ENCODE measurements at regions not wholly inside any gene's neighbourhood (a gene's known extent, or its start where the extent isn't known, plus 50 kb on each side); places are given as distances from the start of the nearest gene placed in this dataset.
"Not testable (repeated sequence)": the region's sequence is repeated elsewhere in the genome, so short reads cannot be mapped to it uniquely, and the experiment has no call there.

DNA sequence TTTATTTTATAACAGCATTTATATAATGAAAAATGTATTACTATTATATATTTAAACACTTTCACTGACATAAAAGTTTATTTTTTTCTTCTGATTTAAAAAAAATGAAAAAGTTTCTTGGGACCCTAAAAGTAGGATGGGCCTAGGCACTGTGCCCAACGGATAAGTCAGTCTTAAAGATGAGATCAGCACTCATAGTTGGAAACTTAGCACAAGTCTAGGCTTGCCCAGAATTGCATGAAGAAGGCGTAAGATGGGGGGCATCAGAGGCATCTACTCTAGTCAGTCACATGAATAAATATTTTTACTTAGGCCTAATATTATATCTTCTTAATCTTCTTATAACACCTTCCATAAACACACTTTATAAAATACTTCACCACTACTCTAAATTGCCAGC is 306.7 kb upstream of the GRID2 start:
- DNase-seq (ENCODE audit: low spot score), result no peak

DNA sequence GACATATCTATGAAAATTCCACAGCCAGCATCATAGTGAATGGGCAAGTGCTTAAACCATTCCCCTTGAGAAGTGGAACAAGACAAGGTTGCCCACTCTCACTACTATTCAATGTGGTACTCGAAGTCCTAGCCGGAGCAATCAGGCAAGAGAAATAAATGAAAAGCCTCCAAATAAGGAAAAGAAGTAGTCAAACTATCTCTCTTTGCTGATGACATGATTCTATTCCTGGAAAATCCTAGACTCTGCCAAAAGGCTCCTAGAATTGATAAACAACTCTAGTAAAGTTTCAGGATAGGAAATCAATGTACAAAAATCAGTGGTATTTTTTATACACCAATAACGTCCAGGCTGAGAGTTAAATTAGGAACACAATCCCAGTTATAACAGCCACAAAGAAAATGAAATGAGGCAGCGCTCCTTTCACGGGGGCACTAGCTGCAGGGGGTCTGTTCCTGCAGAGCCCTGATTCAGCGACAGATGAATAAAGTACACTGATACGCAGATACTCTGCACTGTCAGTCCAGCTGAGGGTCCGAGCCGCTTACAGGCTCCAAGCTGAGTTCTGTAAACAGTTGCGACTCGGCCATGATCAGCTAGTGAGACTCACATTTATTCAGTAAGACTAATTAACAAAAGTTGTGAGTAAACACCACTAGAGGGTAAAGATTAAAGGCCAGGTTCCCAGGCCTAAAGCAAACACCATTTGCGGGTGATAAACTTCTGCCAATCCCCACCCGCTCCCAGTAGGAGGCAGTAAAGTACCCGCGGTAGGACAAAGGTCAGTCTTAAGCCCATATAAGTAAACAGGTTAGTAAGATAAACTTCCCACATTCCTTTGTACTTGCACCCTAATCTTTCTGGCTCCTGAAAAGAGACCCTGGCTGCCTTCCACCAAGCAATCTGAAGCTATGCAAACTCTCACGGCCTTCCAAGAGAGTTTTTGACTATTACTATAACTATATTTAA is 290.6 kb upstream of the GRID2 start:
- no peak for DNase-seq (ENCODE audit: low spot score)

DNA sequence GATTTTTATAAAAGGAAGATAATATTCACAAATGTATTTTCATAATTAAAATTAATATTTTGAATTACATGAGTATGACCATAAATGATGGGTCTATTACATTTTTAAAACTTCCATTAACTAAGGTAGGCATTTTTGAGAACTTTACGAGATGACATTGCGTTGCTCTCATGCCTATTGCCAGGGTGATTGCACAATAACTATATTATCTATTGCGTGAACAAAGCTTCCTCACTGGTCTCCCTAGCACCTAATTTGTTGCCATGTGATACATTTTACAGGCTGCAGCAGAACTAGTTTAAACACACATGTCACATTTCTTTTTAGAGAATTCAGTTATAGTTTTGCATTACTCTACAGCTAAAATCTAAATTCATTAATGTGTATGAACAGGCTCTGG is 289.7 kb upstream of the GRID2 start:
- DNase-seq (ENCODE audit: low spot score), result no peak

DNA sequence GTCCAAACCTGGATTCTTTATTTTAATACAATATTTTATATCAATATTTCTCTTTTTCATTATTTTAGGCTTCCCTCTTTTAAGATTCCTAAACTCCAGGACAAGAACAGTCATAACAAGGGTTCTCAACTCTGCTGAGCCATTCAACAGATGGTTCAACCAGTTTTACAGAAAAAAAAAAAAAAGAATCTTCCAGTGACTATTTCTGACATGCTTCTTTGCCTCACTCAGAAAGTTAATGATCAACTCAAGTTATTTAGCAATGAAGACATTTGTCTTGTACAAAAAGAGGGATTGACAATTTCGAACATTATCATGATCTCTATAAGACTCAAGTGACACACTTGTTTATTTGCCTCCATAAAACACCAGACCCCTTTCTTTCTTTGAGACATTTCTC is 282.6 kb upstream of the GRID2 start:
- no peak for DNase-seq (ENCODE audit: low spot score)

DNA sequence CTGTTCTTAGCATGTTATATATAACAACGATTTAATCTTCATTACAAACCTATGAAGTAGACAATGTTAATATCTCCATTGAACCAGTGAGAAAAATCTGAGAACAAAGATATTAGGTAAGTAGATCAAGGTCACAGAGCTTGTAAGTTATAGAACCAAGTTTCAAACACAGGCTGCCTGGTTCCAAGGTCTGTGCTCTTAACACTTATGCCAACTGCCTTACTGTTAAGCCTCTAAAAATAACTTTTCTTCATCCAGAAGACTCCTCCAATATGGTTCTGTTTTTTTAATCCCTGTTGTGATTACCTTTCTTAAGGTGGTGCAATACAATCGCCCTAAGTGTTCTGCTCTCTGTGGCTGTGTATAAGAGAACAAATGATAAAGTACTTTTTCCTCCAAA is 282.0 kb upstream of the GRID2 start:
- no peak for DNase-seq (ENCODE audit: low spot score)

DNA sequence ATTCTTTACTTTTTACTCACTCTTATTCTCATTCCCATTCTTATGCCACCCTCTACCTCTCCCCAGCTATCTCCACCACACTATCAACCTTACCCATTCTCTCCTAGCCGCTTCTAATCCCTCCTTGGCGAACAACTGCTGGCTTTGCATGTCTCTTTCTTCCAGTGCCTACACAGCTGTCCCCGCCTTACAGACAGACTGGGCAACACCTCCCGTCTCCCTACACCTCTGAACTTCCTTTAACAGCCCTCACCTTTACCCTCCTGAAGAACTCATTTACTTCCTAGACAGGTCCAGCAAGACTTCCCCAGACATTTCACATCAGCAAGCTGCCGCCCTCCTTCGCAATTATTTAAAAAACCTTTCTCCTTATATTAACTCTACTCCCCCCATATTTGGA is 274.9 kb upstream of the GRID2 start:
- DNase-seq (ENCODE audit: low spot score), result not testable (repeated sequence)

DNA sequence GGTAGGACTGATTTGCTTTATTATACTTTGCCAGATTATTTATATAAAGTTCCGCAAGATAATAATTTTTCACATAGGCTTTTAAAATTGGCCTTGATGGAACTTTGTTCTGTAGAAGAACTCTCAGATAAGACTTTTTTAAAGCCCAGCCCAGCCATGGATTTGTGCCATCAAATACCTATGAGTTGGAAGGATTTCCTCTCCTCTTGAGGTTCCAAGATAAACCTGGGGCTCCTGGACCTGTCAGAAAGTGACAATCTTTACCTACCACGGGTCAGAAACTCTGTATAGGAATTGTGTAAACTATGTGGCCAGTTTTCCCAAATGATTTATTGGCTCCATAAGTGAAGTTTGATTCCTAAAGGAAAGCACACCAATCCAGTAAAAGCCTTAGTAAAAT is 271.9 kb upstream of the GRID2 start:
- DNase-seq (ENCODE audit: low spot score), result no peak

DNA sequence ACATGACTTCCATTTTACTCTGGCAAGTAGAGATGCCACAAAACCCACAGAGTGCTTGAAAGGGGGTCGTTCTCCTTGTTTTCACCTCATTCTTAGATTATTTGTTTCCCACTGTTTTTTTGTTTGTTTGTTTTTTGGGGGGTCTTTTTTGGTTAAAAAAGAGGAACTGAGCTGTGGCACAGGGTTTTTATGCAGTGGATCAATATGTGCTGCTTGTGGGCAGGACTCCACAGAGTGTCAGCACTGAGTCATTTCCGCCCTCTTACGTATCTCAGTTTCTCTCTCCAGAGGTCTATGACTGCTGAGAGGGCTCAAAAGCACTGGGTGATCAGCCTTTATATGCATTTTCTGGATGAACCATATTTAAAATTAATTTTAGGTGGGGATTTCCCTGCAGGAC is 268.1 kb upstream of the GRID2 start:
- no peak for DNase-seq (ENCODE audit: low spot score)

DNA sequence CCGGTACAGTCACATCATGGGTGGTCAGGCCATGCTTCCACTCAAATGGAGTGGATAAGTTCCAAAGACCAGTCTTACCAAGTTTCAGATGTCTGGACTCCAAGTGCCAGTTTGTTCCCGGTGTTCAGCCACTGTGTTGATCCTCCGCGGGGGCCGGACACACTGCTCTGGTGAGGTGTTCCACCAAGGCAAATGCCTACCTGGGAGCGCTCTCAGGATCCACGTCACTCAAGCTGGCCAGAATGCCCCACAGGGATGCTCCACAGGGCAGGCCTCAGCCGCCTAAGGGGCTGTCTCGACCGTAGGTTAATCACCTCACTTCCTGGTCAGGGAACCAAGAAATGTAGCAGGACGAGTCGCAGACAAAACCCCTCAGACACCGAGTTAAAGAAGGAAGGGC is 258.0 kb upstream of the GRID2 start:
- no peak for DNase-seq (ENCODE audit: low spot score)

DNA sequence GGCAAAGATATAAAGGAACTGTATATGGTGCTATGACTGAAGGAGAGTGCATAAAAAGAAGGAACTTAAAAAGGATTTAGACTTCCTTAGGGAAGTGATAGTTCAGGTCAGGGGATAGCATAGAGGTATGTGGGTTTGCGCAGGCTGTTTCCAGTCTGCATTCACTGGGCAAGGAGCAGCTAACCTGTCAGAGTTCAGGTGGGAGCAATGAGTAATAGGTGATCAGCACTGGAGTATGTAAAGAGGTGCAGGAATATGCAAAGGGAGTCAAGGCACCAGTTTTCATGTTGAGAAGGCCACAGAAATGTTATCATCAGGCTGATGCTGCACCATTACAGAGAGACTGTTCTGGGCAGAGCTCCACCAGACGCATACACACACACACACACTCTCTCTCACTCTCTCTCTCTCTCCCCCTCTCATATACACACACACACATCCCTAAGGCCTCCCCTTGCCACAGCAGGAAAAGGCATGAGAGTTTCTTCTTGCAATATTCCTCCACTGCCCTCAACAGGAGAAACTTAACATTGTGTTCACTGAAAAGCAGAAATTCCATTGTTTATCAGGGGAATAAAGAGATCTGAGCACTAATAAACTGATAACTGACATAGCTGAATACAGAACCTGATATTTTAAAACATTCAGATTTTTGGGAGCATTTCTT is 256.4 kb upstream of the GRID2 start:
- no peak for DNase-seq (ENCODE audit: low spot score)

DNA sequence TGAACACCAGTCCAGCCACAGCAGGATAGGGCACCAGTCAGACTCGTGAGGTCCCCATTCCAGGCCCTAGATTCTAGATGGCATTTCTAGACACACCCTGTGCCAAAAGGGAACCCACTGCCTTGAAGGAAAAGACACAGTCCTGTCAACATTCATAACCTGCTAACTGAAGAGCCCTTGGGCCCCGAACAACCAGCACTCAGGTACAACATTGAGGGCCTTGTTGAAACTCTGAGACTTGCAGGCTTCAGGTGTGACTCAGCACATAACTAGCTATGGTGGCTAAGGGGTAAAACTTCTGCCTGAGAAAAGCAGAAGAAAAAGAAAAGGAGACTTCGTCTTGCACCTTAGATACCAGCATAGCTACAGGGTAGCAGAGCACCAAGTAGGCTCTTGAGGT is 252.9 kb upstream of the GRID2 start:
- DNase-seq (ENCODE audit: low spot score), result no peak

DNA sequence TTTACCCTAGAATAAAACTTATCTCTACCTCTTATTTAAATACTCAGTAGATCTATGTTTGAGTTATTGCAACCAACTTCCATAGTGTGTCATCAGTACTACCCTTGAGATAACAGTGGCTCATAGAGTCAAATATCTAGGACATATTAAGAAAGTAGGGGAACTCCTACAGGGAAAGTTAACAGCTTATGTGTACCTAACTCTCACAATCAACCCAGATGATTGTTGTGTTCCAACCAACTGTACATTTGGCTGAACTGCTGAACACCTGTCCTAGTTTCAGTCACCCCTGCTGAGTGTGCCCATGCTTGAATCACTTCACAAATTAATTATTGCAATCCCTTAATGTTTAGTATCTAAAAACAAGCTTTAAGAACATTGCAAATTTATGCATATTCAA is 244.2 kb upstream of the GRID2 start:
- no peak for DNase-seq (ENCODE audit: low spot score)

DNA sequence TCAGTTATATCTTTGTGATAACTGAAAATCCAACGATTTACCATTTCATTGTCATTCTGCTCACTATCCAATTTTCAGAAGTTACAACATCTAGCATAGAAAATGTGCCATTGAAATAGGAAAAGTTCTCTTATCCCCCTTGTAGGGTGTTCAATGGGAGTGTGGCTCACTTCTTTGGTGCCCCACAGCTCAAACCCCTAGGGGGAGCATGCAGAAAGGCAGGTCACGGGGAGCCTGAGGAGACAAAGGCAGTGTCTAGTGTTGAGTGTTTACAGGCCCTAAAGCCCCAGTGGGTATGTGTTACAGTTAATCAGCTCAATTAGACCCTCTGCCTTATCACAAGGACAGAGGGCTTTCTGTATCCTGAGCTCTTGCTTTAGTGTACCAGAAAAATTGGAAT is 243.4 kb upstream of the GRID2 start:
- DNase-seq (ENCODE audit: low spot score), result no peak

DNA sequence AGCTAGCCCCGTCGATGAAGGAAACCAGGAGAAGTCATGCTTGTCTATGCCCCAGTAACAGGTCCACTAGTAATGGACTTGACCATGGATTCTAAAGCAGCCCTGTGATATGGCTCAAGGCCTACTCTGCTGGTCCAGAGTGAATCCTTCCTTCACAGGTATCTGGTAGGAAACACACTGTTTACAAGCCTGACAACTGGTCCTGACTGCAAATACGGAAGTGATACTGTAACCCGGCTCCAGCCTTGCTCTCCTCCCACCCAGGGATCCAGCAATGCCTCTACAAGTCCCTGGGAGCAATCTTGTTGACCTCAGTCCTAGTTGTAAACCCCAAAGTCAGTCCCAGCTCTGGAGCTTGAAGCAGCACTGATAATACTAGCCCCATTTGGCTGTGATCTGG is 239.2 kb upstream of the GRID2 start:
- DNase-seq (ENCODE audit: low spot score), result no peak

DNA sequence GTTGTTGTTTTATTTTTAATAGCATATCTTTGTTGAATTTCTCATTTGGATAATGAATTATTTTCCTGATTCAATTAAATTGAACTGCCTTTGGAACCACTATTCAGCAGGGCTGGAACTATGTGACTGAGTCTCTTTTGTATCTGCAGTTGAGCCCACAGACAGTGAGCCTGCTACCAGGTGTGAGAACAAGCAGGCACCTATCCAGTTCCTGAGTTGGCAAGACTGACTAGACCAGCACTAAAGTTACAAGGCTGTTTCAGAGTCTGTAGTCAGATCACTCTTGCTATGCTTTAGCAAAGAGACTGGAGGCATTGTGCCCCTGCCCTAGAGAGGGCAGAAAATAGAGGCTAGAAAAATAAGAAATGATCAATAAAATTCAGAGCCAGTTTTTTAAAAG is 237.3 kb upstream of the GRID2 start:
- no peak for DNase-seq (ENCODE audit: low spot score)

DNA sequence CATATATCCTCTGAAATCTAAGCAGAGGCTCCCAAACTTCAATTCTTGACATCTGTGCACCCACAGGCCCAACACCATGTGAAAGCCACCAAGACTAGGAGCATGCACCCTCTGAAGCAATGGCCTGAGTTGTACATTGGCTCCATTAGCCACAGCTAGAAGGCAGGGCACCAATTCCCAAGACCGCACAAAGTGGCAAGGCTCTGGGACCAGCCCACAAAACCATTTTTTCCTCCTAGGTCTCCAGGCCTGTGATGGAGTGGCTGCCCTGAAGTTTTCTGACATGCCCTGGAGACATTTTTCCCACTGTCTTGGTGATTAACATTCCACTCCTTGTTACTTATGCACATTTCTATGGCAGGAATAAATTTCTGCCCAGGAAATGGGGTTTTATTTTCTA is 232.2 kb upstream of the GRID2 start:
- no peak for DNase-seq (ENCODE audit: low spot score)

DNA sequence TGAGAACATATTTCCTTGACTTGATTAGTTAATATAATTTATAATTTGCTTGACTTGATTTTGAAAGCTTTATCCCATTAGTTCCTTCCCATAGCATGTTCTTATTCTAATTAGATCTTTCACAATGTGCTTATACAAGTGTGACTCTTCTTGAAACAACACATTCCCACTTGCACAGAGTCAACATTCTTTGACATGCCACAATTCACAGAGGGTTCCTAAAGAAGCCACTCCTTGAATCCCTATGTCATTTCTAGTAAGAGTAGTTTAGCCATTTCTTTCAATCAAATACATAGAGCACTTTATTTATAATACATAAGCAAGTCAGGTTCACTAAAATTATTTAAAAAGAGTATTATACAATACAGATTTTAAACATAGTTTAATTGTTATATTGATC is 228.9 kb upstream of the GRID2 start:
- no peak for DNase-seq (ENCODE audit: low spot score)

DNA sequence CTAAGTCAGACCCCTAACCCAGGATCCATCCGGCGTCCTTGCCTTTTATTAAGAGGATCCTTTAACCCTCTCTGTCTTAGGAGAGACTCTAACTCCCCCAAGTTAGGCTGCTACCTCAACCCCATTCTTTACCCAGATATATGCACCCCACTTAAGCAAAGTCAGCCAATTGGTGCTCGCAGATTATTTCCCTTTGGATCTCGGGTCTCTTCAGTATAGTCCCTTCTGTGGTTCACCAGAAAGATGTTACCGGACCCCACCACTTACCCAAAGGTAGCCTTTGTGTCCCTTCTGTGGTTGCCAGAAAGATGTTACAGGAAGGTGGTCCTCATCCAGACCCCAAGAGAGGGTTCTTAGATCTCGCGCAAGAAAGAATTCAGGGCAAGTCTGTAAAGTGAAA is 212.9 kb upstream of the GRID2 start:
- DNase-seq (ENCODE audit: low spot score), result no peak

DNA sequence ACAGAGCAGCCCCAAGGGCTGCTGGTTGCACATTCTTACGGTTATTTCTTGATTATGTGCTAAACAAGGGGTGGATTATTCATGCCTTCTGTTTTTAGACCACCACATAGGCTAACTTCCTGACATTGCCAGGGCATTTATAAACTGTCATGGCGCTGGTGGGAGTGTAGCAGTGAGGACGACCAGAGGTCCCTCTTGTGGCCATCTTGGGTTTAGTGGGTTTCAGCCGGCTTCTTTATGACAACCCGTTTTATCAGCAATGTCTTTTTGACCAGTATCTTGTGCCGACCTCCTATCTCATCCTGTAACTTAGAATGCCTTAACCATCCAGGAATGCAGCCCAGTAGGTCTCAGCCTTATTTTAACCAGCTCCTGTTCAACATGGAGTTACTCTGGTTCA is 212.4 kb upstream of the GRID2 start:
- no peak for DNase-seq (ENCODE audit: low spot score)

DNA sequence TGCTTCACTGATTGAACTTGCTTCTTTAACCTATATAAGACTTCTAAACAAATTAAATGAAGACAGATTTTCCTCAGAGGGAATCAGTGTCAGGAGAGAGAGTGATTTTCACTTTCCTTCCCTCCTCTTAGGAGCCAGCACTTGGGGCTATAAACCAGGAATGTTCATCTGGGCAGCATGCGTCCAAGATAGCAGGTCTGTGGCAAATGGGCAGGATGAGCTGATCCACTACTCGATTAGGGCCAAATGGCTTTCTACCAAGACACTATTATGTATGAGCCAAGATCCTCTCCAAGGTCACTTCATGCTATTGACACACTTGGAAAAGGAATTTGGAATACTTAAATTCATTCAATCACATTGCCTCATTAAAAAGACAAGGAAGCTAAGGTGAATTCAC is 203.9 kb upstream of the GRID2 start:
- DNase-seq (ENCODE audit: low spot score), result no peak

DNA sequence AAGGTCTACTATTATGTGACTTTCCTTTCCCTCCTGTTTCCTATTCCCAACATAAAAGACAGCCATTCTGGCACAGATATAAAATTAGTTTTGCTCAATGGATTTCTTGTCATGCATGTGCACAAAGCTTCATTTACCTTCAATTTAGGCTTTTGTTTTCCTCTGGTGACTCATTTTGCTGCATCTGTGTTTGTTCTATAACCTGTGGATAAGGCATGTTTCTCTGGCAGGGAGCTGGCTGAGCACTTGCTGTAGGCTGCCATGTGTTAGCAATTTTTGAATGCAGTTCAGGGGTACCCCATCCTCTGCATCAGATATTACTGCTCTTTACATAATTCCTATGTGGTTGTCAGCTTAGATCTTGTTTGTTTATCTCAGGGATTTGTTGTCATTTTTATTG is 202.8 kb upstream of the GRID2 start:
- DNase-seq (ENCODE audit: low spot score), result no peak

DNA sequence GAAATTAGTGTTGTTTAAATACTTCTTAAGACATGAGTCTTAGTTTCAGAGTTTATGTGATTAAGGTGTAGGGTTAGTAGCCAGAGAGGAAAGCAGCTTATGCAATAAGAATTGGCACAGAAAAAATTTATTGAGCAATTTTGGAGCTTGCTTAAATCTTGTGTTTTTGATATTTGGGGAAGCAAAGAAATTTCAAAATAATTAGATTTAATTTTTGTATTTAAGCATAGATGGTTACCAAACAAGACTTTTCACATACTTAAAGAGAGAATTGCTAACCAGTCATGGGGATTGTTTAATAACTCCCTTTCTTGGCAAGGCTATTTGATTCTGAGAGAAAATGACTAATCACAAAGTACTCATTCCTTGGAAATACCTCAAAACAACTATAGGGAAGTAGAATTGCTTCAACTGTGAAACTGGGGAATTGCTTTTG is 202.0 kb upstream of the GRID2 start:
- no peak for DNase-seq (ENCODE audit: low spot score)

DNA sequence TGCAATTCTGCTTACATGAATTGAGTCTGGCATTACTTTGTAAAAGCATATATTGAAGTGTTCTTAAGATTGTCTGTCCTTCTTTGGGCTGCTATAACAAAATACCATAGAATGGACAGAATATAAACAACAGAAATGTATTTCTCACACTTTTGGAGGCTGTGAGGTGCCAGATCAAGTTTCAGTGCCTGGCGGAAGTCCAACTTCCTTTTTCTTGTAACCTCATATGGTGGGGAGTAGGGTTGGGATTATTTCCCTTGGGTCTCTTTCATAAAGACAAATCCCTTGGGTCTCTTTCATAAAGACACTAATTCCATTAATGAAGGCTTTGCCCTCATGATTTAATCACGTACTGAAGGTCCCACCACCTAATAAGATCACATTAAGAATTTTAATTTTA is 199.3 kb upstream of the GRID2 start:
- no peak for DNase-seq (ENCODE audit: low spot score)

DNA sequence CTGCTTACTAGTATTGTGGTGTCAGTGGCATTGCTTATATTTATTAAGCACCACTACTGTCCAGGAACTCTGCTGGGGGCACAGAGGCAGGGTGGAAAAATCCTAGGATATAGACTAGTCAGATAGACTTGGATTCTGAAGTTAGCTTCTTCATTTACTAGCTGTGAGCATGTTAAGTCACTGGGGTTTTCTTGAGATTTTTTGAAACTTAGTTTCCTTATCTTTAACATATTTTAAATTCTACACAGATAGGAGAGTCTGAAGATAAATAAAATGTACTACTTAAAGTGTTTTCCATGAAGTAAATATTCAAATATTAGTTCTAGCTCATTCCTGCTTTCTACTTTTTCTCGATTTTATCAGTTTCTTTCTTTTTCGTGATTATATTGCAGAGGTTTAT is 196.9 kb upstream of the GRID2 start:
- no peak for DNase-seq (ENCODE audit: low spot score)
